ENCODE measurements at regions not wholly inside any gene's neighbourhood (a gene's known extent, or its start where the extent isn't known, plus 50 kb on each side); places are given as distances from the start of the nearest gene placed in this dataset.
A peak's percentile ranks its signal among the peaks of the same experiment; 100 is the strongest.
"Not testable (repeated sequence)": the region's sequence is repeated elsewhere in the genome, so short reads cannot be mapped to it uniquely, and the experiment has no call there.

DNA sequence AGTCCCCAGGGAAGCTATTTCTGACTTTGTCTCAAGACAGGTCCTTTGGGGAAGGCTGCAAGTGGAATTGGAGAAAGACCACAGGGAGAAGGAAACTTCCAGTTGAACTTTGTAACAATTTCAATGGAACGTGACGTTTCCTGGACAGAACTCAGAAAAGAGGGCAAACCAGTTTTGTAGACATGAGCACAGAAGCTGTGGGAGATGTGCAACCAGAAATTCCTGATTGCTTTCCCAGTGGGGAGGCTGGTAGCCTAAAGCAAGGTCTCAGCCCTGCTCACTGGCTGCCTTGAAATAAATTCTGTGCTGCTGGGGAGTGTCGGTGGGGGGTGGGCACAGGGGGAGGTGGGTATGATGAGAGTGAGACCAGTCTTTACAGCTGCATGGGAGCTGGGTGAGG, 1206.7 kb upstream of the ADGRL2 start:
- no peak for DNase-seq

DNA sequence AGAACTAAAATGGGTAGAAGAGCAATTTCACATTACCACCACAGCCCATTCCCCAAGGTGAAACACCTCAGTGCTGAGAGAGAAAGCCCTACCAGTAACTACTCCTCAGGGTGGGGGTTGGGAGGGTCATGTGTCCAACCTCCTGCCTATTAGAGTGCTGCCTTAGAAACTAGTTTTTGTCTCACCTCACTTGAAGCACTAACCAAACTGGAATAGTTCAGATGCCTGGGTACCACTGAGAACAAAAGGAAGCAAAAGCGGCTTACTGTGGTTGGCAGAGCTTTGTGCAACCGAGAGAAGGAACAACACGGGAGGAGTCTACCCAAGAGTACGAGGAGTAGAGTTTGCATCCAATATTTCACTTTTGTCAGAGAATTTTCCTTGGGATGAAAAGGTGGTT, 1207.5 kb upstream of the ADGRL2 start:
- DNase-seq = no peak

- DNase-seq = peak; percentile 9
These were observed 1217.8 kb upstream of the ADGRL2 start for GRCh38 chr1:80582980-80583379.

DNA sequence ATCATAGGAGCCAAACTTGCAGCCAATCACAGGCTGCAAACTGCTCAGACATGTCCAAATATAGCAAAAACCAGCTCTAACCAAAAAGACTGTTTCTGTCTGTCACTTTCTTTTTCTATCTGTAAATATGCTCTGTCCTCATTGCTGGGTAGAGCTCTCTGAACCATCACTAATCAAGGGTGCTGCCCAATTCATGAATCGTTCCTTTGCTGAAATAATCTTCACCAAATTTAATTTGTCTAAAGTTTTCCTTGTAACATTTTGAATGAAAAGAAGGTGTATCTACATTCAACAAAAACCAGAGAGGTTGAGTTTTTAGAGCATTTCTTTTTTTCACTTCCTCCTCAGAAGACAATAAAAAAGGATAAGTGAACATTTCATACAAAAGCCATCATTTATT, 1221.7 kb upstream of the ADGRL2 start:
- no peak for DNase-seq

- no peak for DNase-seq
These were observed 1233.9 kb upstream of the ADGRL2 start for GRCh38 chr1:80566867-80567266.

- DNase-seq = no peak
These were observed 1234.6 kb upstream of the ADGRL2 start for GRCh38 chr1:80566123-80566522.

GRCh38 chr1:80565406-80565805, 1235.3 kb upstream of the ADGRL2 start:
- no peak for DNase-seq

- peak; percentile 33 for DNase-seq
These were observed 1258.5 kb upstream of the ADGRL2 start for GRCh38 chr1:80542231-80542630.

DNA sequence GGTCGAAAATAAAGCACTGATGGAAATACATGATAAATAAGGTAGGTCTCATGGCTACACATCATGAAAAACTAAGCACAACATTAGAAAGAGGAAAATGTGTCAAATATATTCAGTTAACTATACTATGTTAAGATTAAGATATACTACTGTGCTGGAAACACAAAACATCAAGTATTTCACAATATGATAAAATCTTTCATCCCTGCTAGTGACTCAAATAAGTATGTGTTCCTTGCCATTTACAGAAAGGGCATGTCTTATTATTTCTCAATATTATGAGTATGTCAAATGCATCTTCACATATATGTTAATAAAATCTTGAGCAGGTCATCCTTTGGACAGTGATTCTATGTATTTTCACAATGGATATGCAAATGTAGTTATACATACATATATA, 1260.1 kb upstream of the ADGRL2 start:
- DNase-seq = no peak

DNA sequence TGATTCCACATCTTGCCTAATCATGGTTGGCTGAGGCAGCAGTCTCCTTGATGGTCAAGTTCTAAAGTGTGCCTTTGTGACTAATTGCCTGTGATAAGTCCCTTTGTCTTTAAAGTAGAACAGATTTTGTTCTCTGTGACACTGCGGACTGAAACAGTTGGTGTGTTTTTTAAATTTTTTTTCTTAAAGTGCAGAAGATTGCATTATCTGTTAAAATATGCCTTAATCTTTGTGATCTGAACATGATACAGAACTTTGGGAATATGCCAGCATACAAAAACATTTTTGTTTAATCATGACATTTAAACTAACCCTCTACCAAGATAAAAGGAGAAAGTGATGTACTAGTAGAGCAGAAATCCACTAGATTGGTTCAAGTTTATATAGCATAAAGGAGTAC, 1260.6 kb upstream of the ADGRL2 start:
- DNase-seq = no peak

DNA sequence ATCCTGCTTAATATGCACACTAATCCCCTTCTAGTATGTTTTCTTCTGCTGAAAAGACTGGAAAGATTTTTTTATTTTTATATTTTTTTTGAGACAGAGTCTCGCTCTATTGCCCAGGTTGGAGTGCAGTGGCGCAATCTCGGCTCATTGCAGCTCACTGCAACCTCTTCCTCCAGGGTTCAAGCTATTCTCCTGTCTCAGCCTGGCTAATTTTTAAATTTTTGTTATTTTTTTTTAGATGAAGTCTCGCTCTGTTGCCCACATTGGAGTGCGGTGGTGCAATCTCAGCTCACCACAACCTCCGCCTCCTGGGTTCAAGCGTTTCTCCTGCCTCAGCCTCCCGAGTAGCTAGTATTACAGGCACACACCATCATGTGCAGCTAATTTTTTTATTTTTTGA, 1261.4 kb upstream of the ADGRL2 start:
- DNase-seq = not testable (repeated sequence)

DNA sequence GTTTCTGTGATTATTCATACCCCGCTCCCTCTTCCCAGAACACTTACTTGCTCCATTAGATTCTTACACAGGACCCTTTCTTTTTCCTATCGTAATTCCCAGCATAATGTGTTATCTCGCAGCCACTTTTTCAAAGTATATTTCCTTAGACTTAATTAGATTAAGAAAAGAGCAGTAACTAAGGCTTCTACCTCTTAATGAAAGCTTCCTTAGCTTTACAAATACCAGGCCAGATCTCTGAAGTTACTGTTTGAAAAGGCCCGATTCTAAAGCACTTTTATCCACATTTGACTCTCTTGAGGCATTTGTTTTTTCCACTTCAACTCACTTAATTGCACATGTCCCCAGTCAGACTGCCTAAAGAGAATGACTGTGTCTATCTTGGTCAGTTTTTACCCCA, 1264.3 kb upstream of the ADGRL2 start:
- no peak for DNase-seq

GRCh38 chr1:80535466-80535865, 1265.3 kb upstream of the ADGRL2 start:
- DNase-seq = no peak

GRCh38 chr1:80534606-80535360, 1266.0 kb upstream of the ADGRL2 start:
- peak; percentile 1 for DNase-seq

GRCh38 chr1:80533775-80534334, 1266.9 kb upstream of the ADGRL2 start:
- no peak for DNase-seq

- DNase-seq = no peak
These were observed 1267.6 kb upstream of the ADGRL2 start for GRCh38 chr1:80533093-80533492.

DNA sequence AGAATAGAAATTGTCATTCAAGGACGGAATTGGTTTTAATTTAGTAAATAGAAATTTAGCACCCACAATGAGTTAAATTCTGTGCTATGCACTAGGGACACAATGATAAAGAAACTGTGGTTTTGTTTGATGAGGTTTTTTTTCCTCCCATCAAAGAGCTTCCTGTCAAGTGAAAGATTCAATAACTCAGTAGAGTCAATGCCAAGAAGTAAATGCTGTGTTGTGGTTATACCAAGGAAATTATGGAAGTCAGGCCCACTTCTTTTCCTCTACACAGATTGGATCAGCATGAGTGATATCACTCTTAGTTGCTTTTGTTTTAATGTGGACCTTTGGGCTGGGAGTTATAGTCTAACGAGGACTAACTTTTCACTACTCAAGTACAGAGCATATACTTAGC, 1269.6 kb upstream of the ADGRL2 start:
- DNase-seq = no peak

- DNase-seq = no peak
These were observed 1271.2 kb upstream of the ADGRL2 start for GRCh38 chr1:80529546-80529945.

DNA sequence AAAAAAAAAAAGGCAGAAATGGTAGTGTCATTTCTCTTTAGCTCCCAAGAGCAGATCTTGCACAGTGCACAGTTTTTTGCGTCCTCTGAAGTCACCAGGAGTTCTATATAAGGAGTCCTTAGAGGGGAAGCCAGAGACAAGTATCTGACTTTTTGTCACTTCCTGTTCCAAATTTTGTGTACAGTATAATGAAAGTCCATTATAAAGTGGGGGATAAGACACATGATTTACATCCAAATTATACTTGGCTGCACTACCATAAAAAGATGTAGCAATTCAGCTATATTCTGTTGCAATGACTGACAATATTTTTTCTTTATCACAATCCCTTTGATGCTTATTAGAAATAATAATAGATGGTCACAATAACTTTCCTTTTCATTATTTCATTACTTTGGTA, 1276.9 kb upstream of the ADGRL2 start:
- no peak for DNase-seq

- not testable (repeated sequence) for DNase-seq
These were observed 1277.7 kb upstream of the ADGRL2 start for GRCh38 chr1:80523071-80523470.

- no peak for DNase-seq
These were observed 1279.8 kb upstream of the ADGRL2 start for GRCh38 chr1:80520949-80521348.

- DNase-seq = no peak
These were observed 1283.7 kb upstream of the ADGRL2 start for GRCh38 chr1:80517062-80517461.

DNA sequence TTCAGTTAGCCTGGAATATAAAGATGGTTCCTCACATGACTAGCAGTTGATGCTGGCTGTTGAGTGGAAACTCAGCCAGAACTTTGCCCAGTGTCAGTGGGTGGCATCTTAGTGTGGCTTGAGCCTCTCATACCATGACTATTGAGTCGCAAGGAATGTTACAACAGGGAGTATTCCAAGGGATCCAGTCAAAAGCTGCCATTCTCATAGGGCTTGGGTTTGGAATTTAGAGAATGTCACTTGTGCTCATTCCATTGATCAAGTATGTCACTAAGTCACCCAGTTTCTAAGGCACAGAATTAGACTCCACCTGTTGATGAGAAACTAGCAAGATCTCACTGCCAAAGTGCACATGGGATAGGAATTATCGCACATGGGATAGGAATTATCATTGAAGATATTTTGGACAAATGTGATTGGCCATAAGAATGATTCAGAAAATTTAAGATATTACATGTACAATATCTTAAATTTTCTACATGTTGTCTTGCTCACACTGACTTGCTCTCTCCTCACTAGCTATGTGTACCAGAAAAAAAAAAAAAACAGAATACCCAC, 1290.7 kb upstream of the ADGRL2 start:
- DNase-seq = peak; percentile 30

DNA sequence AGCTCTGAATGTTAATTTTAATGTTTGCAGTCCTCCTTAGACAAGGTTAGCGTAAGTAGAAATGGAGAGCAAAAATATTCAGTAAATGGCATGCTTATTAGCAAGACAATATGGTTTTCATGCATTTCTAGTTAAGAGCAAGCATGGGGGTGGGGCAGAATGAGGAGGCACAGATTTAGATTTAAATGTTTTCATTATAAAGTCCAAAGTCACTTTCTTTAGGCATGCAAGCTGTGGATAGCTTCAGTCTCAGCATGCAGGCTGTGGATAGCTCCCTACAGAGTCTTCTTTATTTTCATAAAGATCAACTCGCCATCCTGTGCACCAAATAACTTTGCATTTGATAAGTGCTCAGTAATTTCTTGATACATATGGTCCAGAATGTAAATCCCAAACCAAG, 1294.5 kb upstream of the ADGRL2 start:
- DNase-seq = no peak
